ENCODE measurements at regions not wholly inside any gene's neighbourhood (a gene's known extent, or its start where the extent isn't known, plus 50 kb on each side); places are given as distances from the start of the nearest gene placed in this dataset.

DNA sequence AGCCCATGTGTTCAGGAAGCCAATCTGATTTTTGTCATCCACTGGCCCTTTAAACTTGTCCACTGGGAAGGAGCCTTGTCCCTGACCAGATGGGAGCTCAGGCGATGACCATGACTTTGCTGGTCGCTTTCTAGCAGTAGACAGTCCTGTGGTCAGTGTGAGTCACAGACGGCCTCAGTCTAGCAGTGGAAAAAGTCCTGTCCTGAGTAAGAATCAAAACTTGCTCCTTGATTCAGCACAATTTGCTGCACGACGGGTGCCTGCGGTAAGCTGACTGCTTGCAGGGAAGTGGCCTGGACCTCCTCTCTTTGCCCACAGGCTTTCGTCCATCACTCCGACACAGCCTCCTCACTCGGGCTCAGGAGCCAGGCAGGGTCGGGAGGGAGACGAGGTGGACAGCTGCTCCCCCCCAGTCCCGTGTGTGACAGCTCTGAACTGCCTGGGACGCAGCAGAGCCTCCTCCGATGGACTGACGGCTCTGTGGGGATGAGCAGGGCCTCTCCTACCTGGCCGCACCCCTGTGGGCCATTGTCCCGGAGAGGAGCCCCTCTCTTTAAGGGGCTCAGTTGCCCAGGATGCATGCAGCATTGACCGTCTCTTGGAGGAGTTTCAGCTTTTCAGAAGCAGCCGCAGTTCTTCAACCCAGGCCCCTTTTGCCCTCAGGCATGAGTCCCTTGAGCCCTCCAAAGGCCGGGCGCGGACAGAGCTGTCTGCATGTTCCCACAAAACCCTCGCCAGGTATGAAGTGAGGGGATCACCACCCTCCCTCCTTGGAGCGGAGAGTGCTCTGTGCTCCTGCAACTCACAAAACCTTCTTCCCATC lies 209.2 kb downstream of the ANKRD60 start:
- no peak for DNase-seq (ENCODE audit: low read depth in 4 of 4, low spot score in 1 of 4)

DNA sequence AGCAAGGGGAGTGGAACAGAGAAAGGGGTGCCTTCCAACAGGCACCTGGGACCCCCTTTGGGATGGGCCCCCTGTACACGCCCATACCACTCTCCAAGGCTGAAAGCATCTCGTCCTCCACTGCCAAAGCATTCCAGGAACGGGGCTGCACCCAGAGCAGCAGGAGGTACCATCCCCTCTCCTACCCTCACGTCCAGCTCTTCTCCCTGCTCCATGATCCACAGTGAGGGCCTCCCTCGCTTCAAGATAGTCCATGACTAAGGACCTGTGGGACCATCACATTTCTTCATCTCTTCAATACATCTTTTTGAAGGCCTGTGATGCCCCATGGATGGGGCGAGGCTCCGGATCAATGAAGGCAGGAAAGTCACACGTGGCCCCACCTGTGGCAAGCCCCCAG lies 209.9 kb downstream of the ANKRD60 start:
- no peak for DNase-seq (ENCODE audit: low read depth in 4 of 4, low spot score in 1 of 4)

- DNase-seq (ENCODE audit: low read depth in 4 of 4, low spot score in 1 of 4): no peak
These were observed 210.4 kb downstream of the ANKRD60 start for GRCh38 chr20:58017970-58018530.

DNA sequence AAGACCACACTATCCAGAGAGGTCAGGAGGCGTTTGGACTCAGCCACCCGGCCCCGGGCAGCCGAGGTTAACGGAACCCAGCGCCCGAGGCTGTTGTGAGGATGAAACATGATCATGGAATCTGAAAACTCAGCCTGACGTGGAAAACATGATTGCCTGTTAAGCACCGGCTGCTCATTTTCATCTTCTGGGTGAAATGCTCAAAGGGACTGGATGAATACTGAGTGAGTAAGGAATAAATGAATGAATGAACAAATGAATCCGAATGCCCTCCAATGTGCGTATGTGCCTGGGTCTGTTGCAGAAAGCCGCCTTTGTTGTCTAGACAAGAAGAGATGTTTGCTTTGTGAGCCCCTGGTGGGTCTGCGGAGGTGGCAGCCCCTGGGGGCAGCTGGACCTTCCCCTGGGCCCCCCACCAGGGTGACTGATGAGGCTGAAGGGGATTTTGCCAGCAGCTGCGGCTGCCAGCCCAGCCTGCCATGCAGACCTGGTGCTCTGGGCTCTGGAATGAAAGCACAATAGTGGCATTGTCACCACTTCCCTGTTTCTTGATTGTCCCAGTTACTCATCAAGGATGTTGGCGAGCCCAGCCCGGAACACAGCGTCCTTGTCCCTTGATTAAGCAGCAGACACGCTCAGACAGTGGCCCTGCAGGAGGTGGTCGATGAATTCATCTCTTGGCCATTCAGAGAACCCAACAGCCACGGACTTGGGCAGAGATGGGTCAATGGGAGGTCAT lies 211.1 kb downstream of the ANKRD60 start:
- DNase-seq (ENCODE audit: low read depth in 4 of 4, low spot score in 1 of 4): no peak

- DNase-seq (ENCODE audit: low read depth in 4 of 4, low spot score in 1 of 4): no peak
These were observed 211.7 kb downstream of the ANKRD60 start for GRCh38 chr20:58016779-58017178.

- no peak for DNase-seq (ENCODE audit: low read depth in 4 of 4, low spot score in 1 of 4)
These were observed 213.7 kb downstream of the ANKRD60 start for GRCh38 chr20:58014628-58015315.

- no peak for DNase-seq (ENCODE audit: low read depth in 4 of 4, low spot score in 1 of 4)
These were observed 215.5 kb downstream of the ANKRD60 start for GRCh38 chr20:58012731-58013510.

DNA sequence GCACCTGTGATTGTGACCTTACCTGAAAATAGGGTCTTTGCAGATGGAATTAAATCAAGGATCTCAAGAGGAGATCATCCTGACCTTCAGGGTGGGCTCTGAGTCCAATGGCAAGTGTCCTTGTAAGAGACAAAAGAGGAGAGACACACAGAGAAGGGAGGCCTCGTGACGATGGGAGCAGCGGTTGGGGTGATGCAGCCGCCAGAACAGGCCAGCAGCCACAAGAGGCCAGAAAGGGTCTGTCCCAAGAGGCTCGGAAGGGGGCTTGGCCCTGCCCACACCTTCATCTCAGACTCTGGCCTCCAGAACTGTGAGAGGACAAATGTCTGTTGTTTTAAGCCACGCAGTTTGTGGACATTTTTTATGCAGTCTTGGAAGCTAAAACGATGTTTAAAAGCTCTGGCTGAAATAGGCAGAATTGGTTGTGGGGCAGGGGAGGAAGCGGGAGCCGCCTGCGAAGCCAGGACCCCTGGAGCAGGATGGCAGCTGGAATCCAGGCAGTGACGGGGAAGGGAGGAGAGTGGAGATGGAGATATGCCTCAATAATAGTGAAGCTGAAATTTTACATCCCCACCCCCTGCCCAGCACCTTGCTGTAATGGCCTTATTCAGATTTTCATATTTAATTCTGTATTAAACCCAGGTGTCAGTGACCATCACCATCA lies 216.4 kb downstream of the ANKRD60 start:
- no peak for DNase-seq (ENCODE audit: low read depth in 4 of 4, low spot score in 1 of 4)

DNA sequence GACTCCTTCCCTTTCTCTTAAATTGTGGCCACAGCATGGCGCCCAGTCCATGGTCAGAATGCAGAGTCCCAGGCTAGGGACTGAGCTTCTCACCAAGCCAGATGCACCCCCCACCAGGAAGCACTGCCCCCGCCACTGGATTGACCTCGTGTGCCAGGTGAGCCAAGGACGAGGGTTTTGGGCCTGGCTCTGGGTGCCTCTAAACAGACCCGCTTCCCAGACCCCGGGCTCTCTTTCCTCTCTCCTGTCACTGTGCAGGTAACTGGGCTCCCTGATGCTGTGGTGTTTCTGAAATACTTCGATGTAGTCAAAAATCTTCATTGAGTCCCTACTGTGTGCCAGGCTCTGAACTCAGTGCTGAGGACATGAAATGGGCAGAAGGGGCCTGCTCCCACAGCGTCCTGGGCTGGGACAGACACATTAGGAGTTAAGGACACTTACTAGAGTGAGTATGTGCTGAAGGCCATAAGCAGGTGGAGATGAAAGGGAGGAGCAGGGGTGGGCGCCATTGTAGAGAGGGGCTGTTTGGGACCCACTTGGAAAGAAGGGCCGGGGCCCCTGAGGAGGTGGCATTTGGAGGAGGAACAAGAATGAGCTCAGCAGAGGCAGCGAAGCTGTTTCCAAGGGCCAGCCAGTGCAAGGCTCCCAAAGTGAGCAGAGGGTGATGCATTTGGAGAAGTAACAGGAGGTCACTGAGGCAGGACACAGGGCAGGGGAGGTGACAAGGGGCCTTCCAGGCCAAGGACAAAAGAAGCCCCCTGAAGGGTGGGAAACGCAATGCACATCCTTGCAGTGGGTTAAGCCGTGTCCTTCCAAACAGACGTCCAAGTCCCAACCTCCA lies 217.1 kb downstream of the ANKRD60 start:
- no peak for DNase-seq (ENCODE audit: low read depth in 4 of 4, low spot score in 1 of 4)

- no peak for DNase-seq (ENCODE audit: low read depth in 4 of 4, low spot score in 1 of 4)
These were observed 217.8 kb downstream of the ANKRD60 start for GRCh38 chr20:58010666-58011065.

DNA sequence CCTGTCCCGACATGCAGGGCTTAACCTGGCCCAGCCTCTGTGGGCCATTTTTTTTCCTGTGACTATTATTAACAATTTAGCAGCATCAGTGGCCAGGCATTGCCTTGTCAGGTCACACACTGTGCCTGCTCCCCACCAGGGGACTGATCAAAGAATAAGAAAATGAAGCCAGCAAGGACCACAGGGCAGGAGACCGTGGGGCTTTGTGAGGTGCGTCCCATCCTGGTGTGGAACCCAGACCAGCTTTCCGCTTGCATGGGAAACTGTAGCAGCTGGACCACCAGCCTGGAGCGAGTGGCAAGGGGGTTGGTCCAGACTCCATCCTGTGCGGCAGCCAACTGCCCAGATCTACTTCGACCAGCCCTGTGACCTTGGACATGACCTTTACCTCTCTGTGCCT lies 218.3 kb downstream of the ANKRD60 start:
- DNase-seq (ENCODE audit: low read depth in 4 of 4, low spot score in 1 of 4): no peak

DNA sequence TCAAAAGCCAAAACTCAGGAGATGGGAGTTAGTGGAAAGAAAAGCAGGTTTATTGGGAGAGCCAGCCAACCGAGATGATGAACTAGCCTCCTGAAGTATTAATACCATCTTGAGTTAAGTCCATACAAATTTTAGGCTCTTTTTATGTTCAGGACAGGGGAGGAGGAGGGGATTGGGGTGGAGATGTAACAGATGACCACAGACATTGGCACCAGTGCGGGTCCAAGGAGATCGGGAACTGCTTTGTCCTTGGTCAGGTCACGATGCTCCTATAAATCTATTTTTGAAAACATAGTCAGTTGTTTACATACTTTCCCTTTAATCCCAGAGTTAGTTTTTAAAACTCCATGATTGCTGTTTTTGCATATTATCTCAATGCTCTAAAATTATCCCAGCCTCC lies 219.6 kb downstream of the ANKRD60 start:
- DNase-seq (ENCODE audit: low read depth in 4 of 4, low spot score in 1 of 4): no peak

DNA sequence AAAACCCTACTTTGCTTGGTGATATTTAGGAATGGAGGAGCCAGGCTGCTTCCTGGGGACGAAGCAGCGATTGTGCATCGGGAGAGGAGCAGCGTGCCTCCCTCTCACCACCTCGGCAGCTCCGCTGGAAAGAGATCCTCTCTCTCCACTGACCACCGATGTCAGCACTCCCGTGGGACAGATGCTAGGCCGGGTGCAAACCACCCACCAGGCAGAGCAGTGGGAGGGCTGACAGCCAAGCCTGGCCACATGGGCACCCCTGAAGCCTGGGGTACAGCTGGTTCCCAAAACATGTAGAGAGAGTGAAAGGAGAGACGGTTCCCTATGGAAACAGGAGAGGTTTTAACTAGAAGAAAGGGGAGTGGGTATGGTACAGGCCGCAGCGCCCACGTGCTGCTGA lies 220.0 kb downstream of the ANKRD60 start:
- DNase-seq (ENCODE audit: low read depth in 4 of 4, low spot score in 1 of 4): no peak

GRCh38 chr20:58007947-58008346 lies 220.5 kb downstream of the ANKRD60 start:
- no peak for DNase-seq (ENCODE audit: low read depth in 4 of 4, low spot score in 1 of 4)

- DNase-seq (ENCODE audit: low read depth in 4 of 4, low spot score in 1 of 4): no peak
These were observed 221.8 kb downstream of the ANKRD60 start for GRCh38 chr20:58006346-58007316.

- DNase-seq (ENCODE audit: low read depth in 4 of 4, low spot score in 1 of 4): no peak
These were observed 222.7 kb downstream of the ANKRD60 start for GRCh38 chr20:58005581-58006345.

GRCh38 chr20:58004900-58005299 lies 223.6 kb downstream of the ANKRD60 start:
- no peak for DNase-seq (ENCODE audit: low read depth in 4 of 4, low spot score in 1 of 4)

- DNase-seq (ENCODE audit: low read depth in 4 of 4, low spot score in 1 of 4): no peak
These were observed 224.3 kb downstream of the ANKRD60 start for GRCh38 chr20:58004146-58004545.

Data from stimulated activated CD4-positive, alpha-beta T cell treated with anti-CD3 and anti-CD28 coated beads, Interleukin-1b, Interleukin-23, amount 100 ng/mL, for 24 hours (primary cell).